HL-60/S4 treated with retinoic acid at 250 ng/mL for 4 days and 3 days (cell line): ENCODE measurements at regions not wholly inside any gene's neighbourhood (a gene's known extent, or its start where the extent isn't known, plus 50 kb on each side); places are given as distances from the start of the nearest gene placed in this dataset.

Experiments used
- in situ Hi-C: fragments of 300-500 bp; cut with MboI; formaldehyde crosslinking; loops from 2 replicates; pipeline ENCODE4 v1.7.0; 2022; ENCODE audit warnings: low sequenced_read_pairs

GRCh38 chr13:95352486-95352885 is 51.2 kb upstream of the ABCC4 start:
- in situ Hi-C loops = no loop called here

- in situ Hi-C loops = no loop called here
These were observed 52.9 kb upstream of the ABCC4 start for GRCh38 chr13:95354156-95354555.

GRCh38 chr13:95354680-95355487 is 53.6 kb upstream of the ABCC4 start:
- in situ Hi-C loops = no loop called here

GRCh38 chr13:95355494-95355893 is 54.2 kb upstream of the ABCC4 start:
- in situ Hi-C loops = no loop called here

GRCh38 chr13:95356916-95357315 is 55.7 kb upstream of the ABCC4 start:
- in situ Hi-C loops = no loop called here

GRCh38 chr13:95357875-95358274 is 56.6 kb upstream of the ABCC4 start:
- in situ Hi-C loops = no loop called here

GRCh38 chr13:95360052-95360451 is 58.8 kb upstream of the ABCC4 start:
- in situ Hi-C loops = no loop called here

- in situ Hi-C loops = no loop called here
These were observed 59.3 kb upstream of the ABCC4 start for GRCh38 chr13:95360464-95361097.

- in situ Hi-C loops = no loop called here
These were observed 60.4 kb upstream of the ABCC4 start for GRCh38 chr13:95361686-95362085.

- in situ Hi-C loops = no loop called here
These were observed 61.4 kb upstream of the ABCC4 start for GRCh38 chr13:95362666-95363065.

GRCh38 chr13:95367309-95367843 is 66.1 kb upstream of the ABCC4 start:
- in situ Hi-C loops = no loop called here

- in situ Hi-C loops = no loop called here
These were observed 67.7 kb upstream of the ABCC4 start for GRCh38 chr13:95368998-95369397.

GRCh38 chr13:95375706-95376105 is 74.5 kb upstream of the ABCC4 start:
- in situ Hi-C loops = loop anchor here (10.0 kb wide), 1 partner anchor 181 kb away; no protein-coding TSS in a partner anchor

GRCh38 chr13:95378603-95379002 is 77.4 kb upstream of the ABCC4 start:
- in situ Hi-C loops = loop anchor here (10.0 kb wide), 1 partner anchor 184 kb away; no protein-coding TSS in a partner anchor

- in situ Hi-C loops = no loop called here
These were observed 79.4 kb upstream of the ABCC4 start for GRCh38 chr13:95380468-95381211.

GRCh38 chr13:95381212-95381527 is 79.9 kb upstream of the ABCC4 start:
- in situ Hi-C loops = no loop called here

GRCh38 chr13:95382411-95382810 is 81.2 kb upstream of the ABCC4 start:
- in situ Hi-C loops = no loop called here

GRCh38 chr13:95382916-95383315 is 81.7 kb upstream of the ABCC4 start:
- in situ Hi-C loops = no loop called here

GRCh38 chr13:95385373-95385772 is 84.1 kb upstream of the ABCC4 start:
- in situ Hi-C loops = no loop called here

GRCh38 chr13:95385798-95386197 is 84.5 kb upstream of the ABCC4 start:
- in situ Hi-C loops = no loop called here

- in situ Hi-C loops = no loop called here
These were observed 85.1 kb upstream of the ABCC4 start for GRCh38 chr13:95386370-95386769.
